Thymus (tissue), 11 donors: ENCODE measurements at regions not wholly inside any gene's neighbourhood (a gene's known extent, or its start where the extent isn't known, plus 50 kb on each side); places are given as distances from the start of the nearest gene placed in this dataset.

Source experiments
- DNase-seq, 9 donors: peaks; one replicate each; pipeline ENCODE4 v3.0.0-alpha.2; 2013; ENCODE audit warnings: low spot score in 9 of 9, low read depth in 6 of 9, missing footprints in 1 of 9
- H3K27ac ChIP-seq, 2 donors: one replicate each; pipeline ENCODE4 v1.5.1; 2013; ENCODE audit warnings: control low read depth in 1 of 2, low read depth in 1 of 2, low read length in 1 of 2, mild to moderate bottlenecking in 1 of 2, moderate library complexity in 1 of 2
- H3K27me3 ChIP-seq, 2 donors: one replicate each; pipeline ENCODE4 v1.5.1; 2013; ENCODE audit warnings: low read length in 1 of 2; ENCODE audit not compliant: control insufficient read depth in 2 of 2, insufficient read depth in 1 of 2
- H3K36me3 ChIP-seq, 2 donors: one replicate each; pipeline ENCODE4 v1.5.1; 2013; ENCODE audit warnings: low read length in 1 of 2, mild to moderate bottlenecking in 1 of 2, moderate library complexity in 1 of 2; ENCODE audit not compliant: control insufficient read depth in 2 of 2, insufficient read depth in 2 of 2
- H3K4me1 ChIP-seq, 2 donors: one replicate each; pipeline ENCODE4 v1.5.1; 2013; ENCODE audit warnings: low read length in 2 of 2; ENCODE audit not compliant: control insufficient read depth in 2 of 2, insufficient read depth in 2 of 2
- H3K4me3 ChIP-seq, 2 donors: one replicate each; pipeline ENCODE4 v1.5.1; 2013; ENCODE audit warnings: low read length in 2 of 2, control low read depth in 1 of 2, mild to moderate bottlenecking in 1 of 2
- H3K9me3 ChIP-seq, 2 donors: one replicate each; pipeline ENCODE4 v1.5.1; 2013; ENCODE audit warnings: low read length in 1 of 2, mild to moderate bottlenecking in 1 of 2; ENCODE audit not compliant: control insufficient read depth in 2 of 2, insufficient read depth in 1 of 2
- WGBS: extraction: QIAGEN DNeasy Blood & Tissue Kit; methylation state at CpG from one replicate; pipeline ENCODE4 v1.1.7; 2013; 5-methylcytosine and 5-hydroxymethylcytosine counted together
- donor health status: healthy.

- 96% methylated on average over 5 of the region's 5 CpGs for WGBS
- no peaks in the 10 kb centered on the region for H3K27me3 ChIP-seq
- H3K4me3 ChIP-seq = no peak overlapping the region
- no peaks in the 10 kb centered on the region for H3K9me3 ChIP-seq
- H3K4me1 ChIP-seq = peaks cover 9 to 21% of the 10 kb centered on the region in 2 donors
- no peak for DNase-seq
- H3K36me3 ChIP-seq = no peaks in the 10 kb centered on the region
- no peak overlapping the region for H3K27ac ChIP-seq
Observed at GRCh38 chr10:78971094-78971682, 97.6 kb upstream of the ZMIZ1 start.

- no peak for DNase-seq
- no peaks in the 10 kb centered on the region for H3K36me3 ChIP-seq
- H3K27me3 ChIP-seq = no peaks in the 10 kb centered on the region
- WGBS = 96% methylated on average over 11 of the region's 11 CpGs
- H3K4me1 ChIP-seq = peaks cover 9 to 28% of the 10 kb centered on the region in 2 donors
- no peak overlapping the region for H3K4me3 ChIP-seq
- no peaks in the 10 kb centered on the region for H3K9me3 ChIP-seq
- peak overlapping the region; percentile 8 to 71 for H3K27ac ChIP-seq
Observed at GRCh38 chr10:78972160-78972946, 96.4 kb upstream of the ZMIZ1 start.

GRCh38 chr10:78972947-78973900 is 95.5 kb upstream of the ZMIZ1 start:
- WGBS = 25% methylated on average over 49 of the region's 49 CpGs
- H3K27me3 ChIP-seq = no peaks in the 10 kb centered on the region

DNA sequence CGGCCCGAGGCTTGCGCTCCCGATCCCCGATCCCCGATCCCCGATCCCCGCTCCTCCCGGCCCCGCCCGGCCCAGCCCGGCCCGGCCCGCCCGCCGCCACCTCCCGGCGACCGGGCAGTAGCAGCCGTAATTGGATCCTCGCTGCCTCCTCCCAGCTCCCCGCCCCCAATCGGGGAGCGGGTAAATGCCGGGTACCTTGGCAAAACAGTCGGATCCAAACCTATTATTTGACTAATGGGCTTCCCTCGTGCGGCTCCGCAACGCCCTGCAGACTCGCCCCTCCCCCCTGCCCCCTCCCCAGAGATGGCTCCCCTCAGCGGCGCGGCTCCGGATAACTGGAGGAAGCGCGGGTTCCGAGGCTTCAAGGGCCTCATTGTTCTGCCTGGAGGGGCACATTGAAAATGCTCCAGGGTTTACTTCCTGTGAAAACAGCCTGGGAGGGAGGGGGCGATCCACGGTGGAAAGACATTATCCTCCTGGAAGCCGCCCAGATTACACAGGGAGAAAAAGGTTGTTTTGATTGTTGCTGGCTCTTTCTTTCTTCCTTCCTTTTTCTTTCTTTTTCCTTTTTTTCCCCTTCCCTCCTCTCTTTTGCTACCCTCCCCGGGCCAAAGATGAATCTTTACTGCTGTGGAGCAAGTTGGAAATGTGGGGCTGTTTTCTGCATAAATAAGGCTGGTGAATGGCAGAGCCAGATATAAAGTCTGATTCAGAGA is 94.7 kb upstream of the ZMIZ1 start:
- Histone ChIP-seq H3K4me3 (peak overlapping the region; percentile 52 to 71), H3K4me1 (peaks cover 9 to 43% of the 10 kb centered on the region in 2 donors)
- 1% methylated on average over 42 of the region's 42 CpGs for WGBS

More at GRCh38 chr10:78972947-78973900, 95.5 kb upstream of the ZMIZ1 start:
- H3K4me1 ChIP-seq = peaks cover 9 to 37% of the 10 kb centered on the region in 2 donors
- peak in 8 of 9 donors; percentile 48 to 91 (median 78) for DNase-seq
- H3K4me3 ChIP-seq = peak overlapping the region; percentile 16 to 71
- H3K27ac ChIP-seq = peak overlapping the region; percentile 71 to 85
- H3K9me3 ChIP-seq = no peaks in the 10 kb centered on the region
- H3K36me3 ChIP-seq = no peaks in the 10 kb centered on the region

GRCh38 chr10:78974617-78975317 is 94.0 kb upstream of the ZMIZ1 start:
- peak overlapping the region; percentile 83 to 91 for H3K27ac ChIP-seq
- H3K9me3 ChIP-seq = no peaks in the 10 kb centered on the region
- WGBS = 33% methylated on average over 15 of the region's 15 CpGs
- H3K4me3 ChIP-seq = peak overlapping the region; percentile 52 to 71
- H3K27me3 ChIP-seq = no peaks in the 10 kb centered on the region
- H3K4me1 ChIP-seq = peaks cover 9 to 43% of the 10 kb centered on the region in 2 donors
- peak in 6 of 9 donors; percentile 38 to 79 (median 54) for DNase-seq
- no peaks in the 10 kb centered on the region for H3K36me3 ChIP-seq

More for the DNA sequence above, 94.7 kb upstream of the ZMIZ1 start:
- no peaks in the 10 kb centered on the region for H3K36me3 ChIP-seq
- H3K27me3 ChIP-seq = no peaks in the 10 kb centered on the region
- peak overlapping the region; percentile 83 to 91 for H3K27ac ChIP-seq
- no peaks in the 10 kb centered on the region for H3K9me3 ChIP-seq
- peak in 5 of 9 donors; percentile 44 to 78 (median 48) for DNase-seq

GRCh38 chr10:78975926-78976325 is 92.8 kb upstream of the ZMIZ1 start:
- Histone ChIP-seq H3K36me3 (no peaks in the 10 kb centered on the region), H3K27me3 (no peaks in the 10 kb centered on the region), H3K9me3 (no peaks in the 10 kb centered on the region), H3K4me1 (peaks cover 9 to 43% of the 10 kb centered on the region in 2 donors), H3K27ac (no peak overlapping the region), H3K4me3 (no peak overlapping the region)
- 95% methylated on average over 5 of the region's 5 CpGs for WGBS
- no peak for DNase-seq

- Histone ChIP-seq H3K4me3 (no peak overlapping the region), H3K4me1 (peaks cover 9 to 53% of the 10 kb centered on the region in 2 donors), H3K27ac (no peak overlapping the region), H3K9me3 (no peaks in the 10 kb centered on the region), H3K27me3 (no peaks in the 10 kb centered on the region), H3K36me3 (no peaks in the 10 kb centered on the region)
- 97% methylated on average over 13 of the region's 13 CpGs for WGBS
- DNase-seq = no peak
Observed at GRCh38 chr10:78976825-78977755, 91.7 kb upstream of the ZMIZ1 start.
